ENCODE measurements at regions not wholly inside any gene's neighbourhood (a gene's known extent, or its start where the extent isn't known, plus 50 kb on each side); places are given as distances from the start of the nearest gene placed in this dataset.
"Not testable (repeated sequence)": the region's sequence is repeated elsewhere in the genome, so short reads cannot be mapped to it uniquely, and the experiment has no call there.

DNA sequence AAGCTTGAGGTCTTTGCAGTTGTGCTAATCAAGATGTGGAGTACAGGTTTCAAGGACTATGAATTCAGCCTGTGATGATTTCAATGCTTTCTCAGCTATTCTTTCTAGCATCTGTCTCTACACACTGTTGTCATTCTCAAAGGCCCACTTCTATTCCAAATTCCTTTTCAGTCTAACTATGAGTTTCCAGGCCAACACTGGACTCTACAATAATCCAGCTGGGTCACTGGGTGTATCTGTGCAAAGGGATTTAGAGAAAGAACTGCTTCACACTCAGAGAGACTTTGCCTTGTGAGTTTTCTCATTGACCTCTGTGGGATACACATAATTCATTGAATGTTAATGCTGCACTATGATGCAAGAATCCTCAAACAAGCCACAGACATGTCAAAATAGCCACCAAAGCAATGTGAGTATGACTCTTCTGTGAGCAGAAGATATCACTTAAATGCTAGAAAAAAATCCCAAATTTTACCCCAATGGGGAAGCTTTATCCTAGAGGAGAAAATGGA lies 171.8 kb upstream of the CLNK start:
- TF ChIP-seq ZNF274 (IDR thresholded peaks at IDR 0.05; ENCODE audit: low read depth, low read length): no peak
- H3K4me3 ChIP-seq (ENCODE audit: low read length): no peak overlapping the region

DNA sequence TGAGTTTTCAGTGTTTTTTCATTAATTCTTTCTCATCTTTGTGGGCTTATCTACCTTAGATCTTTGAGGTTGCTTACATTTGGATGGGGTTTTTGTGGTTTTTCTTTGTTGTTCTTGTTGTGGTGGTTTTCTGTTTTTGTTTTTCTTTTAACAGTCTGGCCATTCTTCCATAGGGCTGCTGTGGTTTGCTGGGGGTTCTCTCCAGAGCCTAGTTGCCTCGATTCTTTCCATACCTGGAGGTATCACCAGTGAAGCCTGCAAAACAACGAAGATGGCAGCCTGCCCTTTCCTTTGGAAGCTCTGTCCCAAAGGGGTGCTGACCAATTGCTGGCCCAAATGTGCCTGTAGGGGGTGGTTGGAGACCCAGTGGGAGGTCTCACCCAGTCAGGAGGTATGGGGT lies 168.6 kb upstream of the CLNK start:
- no peak for TF ChIP-seq ZNF274 (IDR thresholded peaks at IDR 0.05; ENCODE audit: low read depth, low read length)
- H3K4me3 ChIP-seq (ENCODE audit: low read length): no peak overlapping the region

DNA sequence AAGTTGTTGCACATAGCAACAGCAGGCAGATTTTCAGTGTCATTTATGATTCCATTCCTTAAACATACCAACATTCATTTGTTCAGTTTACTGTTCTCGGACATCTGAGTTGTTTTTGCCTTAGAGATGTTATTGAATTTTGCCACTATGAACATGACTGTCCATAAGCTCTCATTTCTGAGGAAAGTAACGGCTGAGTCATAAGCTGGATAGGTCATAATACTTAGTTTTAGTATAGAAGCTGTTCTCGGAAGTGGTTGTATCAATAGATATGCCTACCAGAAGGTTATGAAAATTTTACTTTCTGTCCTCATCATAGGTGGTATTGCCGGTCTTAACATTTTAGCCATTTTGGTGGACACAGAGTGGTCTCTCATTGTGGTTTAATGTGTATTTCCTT lies 157.1 kb upstream of the CLNK start:
- no peak overlapping the region for H3K4me3 ChIP-seq (ENCODE audit: low read length)
- TF ChIP-seq ZNF274 (IDR thresholded peaks at IDR 0.05; ENCODE audit: low read depth, low read length): no peak

DNA sequence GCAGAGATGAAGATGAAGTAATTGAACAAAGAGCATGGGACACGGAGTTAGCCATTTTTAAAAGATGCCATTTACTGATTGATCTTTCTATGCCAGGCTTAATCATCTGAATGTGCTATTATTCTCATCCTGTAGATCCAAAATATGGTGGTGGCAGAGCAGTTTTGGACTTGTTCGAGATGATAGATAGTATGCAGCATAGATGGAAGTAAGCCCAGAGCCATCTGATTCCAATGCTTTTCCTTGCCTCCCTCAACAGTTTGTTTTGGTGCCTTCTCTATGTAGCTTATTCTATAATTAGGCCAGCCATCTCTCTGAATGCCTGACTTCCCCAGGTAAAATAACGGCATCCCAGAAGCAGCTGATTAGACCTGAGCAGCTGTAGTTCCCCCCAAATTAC lies 152.6 kb upstream of the CLNK start:
- TF ChIP-seq ZNF274 (IDR thresholded peaks at IDR 0.05; ENCODE audit: low read depth, low read length): no peak
- H3K4me3 ChIP-seq (ENCODE audit: low read length): no peak overlapping the region

DNA sequence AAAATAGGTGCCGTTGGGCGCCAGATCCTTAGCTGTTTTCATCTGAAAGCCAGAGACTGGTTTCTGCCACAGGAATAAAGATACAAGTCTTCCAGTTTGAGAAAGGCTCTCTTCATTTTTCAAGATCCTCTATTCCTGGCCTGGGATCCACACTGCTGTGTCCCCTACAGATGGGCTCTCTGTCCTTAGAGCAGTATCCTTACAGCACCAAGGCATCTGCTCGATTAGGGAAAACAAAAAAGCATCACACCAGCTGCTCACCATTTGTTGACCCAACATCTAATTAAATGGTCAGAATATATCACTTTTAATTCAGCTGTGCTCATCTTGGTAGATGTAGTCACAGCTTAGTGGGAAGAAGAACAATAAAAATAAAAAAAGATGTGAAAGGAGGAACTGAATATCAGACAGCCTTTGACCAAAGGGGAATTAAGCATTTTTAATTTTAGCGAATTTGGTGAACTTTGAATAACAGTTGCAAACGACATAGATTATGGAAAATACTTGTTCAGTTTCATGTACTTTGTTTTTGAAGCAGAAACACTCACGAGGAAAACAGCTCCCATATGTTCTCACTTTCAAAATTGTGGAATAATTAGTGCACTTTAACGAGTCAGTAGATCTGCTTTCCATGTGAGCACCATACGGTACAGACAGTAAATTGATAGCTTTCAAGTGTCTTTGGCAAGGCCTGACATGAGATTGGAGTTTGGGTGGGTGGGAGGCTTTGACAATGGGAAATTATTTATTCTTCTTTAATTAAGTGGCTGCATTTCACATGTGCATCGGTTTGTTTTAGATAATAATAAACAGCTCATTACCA lies 148.4 kb upstream of the CLNK start:
- H3K4me3 ChIP-seq (ENCODE audit: low read length): no peak overlapping the region
- no peak for TF ChIP-seq ZNF274 (IDR thresholded peaks at IDR 0.05; ENCODE audit: low read depth, low read length)

DNA sequence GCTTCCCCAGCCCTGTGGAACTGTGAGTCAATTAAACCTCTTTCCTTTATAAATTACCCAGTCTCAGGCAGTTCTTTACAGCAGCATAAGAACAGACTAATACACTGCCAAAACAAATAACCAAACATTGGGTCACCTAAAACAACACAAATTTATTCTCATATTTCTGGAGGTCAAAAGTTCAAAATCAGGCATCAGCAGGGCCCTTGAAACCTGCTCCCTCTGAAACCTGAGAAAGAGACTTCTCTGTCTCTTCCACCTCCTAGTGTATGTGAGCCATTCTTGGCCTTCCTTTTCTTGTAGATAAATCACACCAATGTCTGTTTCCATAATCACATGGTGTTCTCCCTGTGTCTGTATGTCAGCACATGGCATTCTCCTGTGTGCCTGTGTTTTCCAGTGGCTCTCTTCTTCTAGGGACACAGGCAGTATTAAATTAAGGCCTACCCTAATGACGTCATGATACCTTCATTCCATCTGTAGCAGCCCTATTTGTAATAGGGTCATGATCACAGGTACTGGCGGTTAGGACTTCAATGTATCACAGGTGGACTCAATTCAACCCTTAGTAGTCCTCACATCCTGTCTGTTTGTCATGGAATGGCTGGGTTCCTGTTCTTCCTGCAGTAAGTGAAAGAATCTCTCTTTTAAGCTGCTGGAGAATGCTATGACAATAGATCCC lies 147.3 kb upstream of the CLNK start:
- H3K4me3 ChIP-seq (ENCODE audit: low read length): no peak overlapping the region
- no peak for TF ChIP-seq ZNF274 (IDR thresholded peaks at IDR 0.05; ENCODE audit: low read depth, low read length)

DNA sequence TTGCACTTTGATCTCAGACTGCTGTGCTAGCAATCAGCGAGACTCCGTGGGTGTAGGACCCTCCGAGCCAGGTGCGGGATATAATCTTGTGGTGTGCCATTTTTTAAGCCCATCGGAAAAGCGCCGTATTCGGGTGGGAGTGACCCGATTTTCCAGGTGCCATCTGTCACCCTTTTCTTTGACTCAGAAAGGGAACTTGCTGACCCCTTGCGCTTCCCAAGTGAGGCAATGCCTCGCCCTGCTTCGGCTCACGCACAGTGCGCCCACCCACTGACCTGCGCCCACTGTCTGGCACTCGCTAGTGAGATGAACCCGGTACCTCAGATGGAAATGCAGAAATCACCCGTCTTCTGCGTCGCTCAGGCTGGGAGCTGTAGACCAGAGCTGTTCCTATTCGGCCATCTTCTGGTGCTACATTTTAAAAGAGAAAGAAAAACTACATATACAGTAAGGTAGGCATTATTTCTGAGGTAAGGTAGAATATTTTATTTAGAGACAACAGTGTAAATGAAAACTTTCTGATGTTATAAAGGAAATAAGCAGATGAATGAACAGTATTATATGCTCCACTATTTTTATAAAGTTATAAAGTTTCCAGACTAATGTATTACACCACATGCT lies 144.5 kb upstream of the CLNK start:
- H3K4me3 ChIP-seq (ENCODE audit: low read length): not testable (repeated sequence)

DNA sequence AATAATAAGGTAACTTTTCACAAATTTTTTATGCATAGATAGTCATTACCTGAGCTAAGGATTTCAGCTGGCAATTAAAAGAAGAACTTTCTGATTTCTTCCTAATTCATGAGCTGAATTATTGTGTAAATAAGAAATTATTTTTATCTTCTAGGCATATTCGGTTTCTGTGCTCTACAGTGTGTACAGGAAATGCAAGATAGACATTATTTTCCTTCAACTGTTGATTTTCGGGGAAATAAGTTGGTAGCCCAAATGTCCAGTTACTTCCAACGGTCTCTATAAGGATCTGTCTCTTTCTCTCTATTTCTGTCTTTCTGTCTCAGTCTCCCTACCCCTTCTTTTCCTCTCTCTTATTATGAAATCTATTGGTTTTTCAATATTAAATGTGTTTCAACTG lies 137.3 kb upstream of the CLNK start:
- TF ChIP-seq ZNF274 (IDR thresholded peaks at IDR 0.05; ENCODE audit: low read depth, low read length): no peak

DNA sequence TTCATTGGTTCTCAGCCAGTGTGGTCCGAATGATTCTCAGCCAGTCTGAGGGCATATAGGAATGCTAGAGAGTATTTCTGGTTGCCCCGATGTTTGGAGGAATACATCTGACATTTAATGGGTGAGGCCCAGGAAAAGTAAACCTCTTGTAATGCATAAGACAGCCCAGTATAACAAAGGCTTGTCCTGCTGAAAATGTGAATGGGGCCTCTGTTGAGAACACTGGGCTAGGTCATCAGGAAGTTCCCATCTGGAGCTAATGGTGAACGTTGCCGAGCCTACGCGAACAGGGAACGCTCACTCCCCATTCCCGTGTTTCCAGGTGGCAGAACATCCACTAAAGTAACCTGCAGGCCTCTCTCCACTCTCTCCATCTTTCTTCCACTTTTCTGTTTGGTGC lies 132.0 kb upstream of the CLNK start:
- H3K4me3 ChIP-seq (ENCODE audit: low read length): no peak overlapping the region
- no peak for TF ChIP-seq ZNF274 (IDR thresholded peaks at IDR 0.05; ENCODE audit: low read depth, low read length)

More for the DNA sequence above, 137.3 kb upstream of the CLNK start:
- H3K4me3 ChIP-seq (ENCODE audit: low read length): no peak overlapping the region

DNA sequence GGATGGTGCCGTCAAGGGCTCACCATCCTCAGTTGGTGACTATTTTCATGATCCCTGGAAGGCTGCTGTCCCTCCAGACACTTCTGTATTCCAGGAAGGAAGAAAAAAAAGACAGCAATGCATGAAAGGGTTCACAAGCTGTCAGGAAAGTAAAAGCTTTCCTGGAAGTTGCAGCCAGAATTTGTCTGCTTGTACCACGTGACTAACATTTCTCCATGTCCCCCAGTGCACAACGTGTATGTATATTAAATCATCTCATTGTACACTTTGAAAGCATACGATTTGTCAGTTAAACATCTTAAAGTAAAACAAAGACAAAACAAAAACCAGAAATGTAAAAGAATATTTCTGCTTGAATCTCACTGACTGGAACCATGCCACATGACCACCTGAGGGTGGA lies 127.4 kb upstream of the CLNK start:
- TF ChIP-seq ZNF274 (IDR thresholded peaks at IDR 0.05; ENCODE audit: low read depth, low read length): no peak
- no peak overlapping the region for H3K4me3 ChIP-seq (ENCODE audit: low read length)

DNA sequence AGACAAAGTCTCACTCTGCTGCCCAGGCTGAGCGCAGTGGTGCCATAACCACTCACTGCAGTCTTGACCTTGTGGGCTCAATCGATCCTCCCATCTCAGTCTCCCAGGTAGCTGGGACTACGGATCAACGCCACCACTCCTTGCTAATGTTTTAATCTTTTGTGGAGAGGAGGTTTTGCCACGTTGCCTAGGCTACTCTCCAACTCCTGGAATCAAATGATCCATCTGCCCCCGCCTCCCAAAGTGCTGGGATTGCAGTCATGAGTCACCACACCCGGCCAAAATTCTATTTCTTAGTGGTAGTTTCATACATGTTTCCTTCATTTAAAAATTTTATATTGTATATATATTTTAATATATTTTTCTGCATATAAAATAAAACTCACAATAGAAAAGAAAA lies 125.8 kb upstream of the CLNK start:
- TF ChIP-seq ZNF274 (IDR thresholded peaks at IDR 0.05; ENCODE audit: low read depth, low read length): no peak

DNA sequence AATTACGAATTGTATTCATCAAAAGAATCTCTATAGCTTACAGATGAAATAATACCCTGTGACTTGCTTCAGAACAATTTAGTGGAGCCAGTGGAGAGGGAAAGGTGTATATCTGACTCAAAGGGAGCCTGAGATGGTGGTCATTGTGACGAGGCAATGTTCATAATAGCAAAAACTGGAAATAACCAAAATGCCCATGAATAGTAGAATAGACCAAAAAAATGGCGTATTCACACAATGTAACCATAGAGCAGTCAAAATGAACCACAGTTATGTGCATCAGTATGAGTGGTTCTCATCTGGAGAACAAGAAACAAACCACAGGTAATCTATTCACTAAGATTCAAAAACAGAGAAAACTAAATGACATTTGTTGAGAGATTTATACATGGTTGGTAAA lies 125.3 kb upstream of the CLNK start:
- TF ChIP-seq ZNF274 (IDR thresholded peaks at IDR 0.05; ENCODE audit: low read depth, low read length): no peak
- no peak overlapping the region for H3K4me3 ChIP-seq (ENCODE audit: low read length)

More for the DNA sequence above, 125.8 kb upstream of the CLNK start:
- no peak overlapping the region for H3K4me3 ChIP-seq (ENCODE audit: low read length)

DNA sequence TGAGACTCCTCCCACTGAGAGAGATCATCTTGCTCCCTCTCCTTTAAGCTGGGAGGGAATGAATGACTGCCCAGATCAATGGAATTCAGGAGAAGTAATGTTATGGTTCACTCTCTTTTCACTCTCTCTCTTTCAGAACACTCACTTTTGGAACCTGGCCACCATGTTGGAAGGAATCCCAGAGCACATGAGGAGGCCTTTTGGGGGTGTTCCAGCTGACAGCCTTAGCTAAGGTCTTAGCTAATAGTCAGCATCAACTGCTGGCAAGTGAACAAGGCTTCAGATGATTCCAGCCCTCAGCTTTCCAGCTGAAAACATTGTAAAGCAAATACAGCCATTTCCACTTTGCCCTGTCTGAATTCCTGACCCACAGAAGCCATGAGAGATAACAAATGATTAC lies 124.0 kb upstream of the CLNK start:
- no peak overlapping the region for H3K4me3 ChIP-seq (ENCODE audit: low read length)
- TF ChIP-seq ZNF274 (IDR thresholded peaks at IDR 0.05; ENCODE audit: low read depth, low read length): no peak

DNA sequence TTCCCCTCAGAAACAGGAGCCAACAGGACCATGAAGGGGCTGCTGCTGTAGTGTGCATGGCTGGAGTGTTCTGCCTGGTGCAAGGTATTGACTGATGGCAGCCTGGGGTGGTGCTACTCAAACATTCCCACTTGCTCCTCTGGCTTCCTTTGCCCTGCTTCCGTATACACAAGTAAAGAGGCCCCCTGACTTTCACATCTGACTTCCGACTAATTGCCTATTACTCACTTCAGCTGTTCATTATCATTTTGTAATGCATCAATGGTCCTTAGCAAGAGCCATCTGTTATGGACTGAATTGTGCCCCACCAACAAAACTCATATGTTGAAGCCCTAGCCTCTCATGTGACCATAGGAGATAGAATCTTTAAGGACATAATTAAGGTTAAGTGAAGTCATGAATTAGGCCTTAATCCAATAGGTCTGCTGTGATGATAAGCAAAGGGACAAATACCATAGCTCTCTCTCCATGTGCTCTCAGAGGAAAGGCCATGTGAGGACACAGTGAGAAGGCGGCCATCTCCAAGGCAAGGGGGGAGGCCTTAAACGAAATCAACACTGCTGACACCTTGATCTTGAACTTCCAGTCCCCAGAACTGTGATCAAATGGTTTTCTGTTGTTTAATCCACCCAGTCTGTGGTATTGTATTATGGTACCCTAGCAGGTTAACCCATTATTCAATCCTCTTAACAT lies 122.5 kb upstream of the CLNK start:
- no peak overlapping the region for H3K4me3 ChIP-seq (ENCODE audit: low read length)
- no peak for TF ChIP-seq ZNF274 (IDR thresholded peaks at IDR 0.05; ENCODE audit: low read depth, low read length)
